GM19328 (cell line): ENCODE measurements at regions not wholly inside any gene's neighbourhood (a gene's known extent, or its start where the extent isn't known, plus 50 kb on each side); places are given as distances from the start of the nearest gene placed in this dataset.

ENCODE experiments used
- ATAC-seq: cut with Tn5 transposase; IDR thresholded peaks from one replicate; pipeline ENCODE4 v1.9.1; 2021; ENCODE audit warnings: mild to moderate bottlenecking, moderate library complexity; ENCODE audit not compliant: unreplicated experiment

DNA sequence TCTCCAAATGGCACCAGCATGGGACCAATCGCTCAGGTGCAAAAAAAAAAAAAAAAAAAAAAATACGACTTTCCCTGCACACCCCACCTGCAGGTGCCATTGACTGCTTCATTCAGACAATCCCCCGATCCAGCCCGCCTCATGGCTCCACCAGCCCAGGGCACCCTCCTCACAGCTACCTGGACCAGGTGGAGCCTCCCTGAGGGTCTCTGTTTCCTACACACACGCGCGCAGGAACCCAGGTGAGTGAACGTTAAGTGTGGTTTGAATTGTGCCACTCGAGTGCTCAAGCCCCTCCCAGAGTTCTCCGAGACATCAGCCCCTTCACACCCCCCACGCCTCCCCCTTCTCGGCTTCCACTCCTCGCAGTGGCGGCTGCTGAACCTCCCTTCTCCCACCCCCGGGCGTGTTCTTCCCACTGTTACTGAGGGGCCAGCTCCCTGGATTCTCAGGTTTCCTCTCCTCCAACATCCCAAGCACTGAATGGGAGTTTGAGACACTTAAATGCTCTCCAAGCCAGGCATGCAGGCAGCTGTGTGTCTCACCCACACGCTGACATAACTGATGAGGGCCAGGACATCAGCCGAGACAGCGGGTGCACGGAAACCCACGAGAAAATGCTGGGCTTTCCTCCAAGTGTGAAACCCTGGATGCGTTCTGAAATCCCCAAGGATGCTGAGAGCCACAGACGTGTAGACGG is 88.8 kb upstream of the SNTG2 start:
- no peak for ATAC-seq

DNA sequence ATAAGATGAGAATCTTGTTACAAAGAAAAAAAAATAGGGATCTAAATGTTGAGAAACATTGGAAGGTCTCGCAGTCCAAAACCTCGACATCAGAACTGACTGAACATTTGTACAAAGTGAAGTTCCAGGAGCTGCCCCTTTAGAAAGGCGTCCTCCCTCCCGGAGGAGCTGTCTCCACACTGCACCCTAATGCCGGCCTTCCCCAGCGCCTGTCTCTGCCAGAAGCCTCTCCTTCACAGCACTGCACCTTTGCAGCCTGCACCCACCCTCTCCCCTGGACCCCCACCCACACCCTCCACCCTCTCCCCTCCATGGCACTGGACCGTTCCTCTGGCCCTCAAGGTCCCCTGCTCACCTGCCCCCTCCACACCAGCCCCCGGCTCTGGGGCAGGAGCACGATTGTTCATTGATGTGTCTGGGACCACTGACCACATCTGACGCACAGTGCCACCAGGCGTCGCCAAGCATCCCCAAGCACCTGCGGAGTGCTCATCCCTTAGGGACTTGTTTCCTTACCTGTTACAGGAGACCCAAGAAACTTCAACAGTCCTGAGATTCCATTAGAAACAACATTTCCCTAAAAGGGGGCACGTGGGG is 90.3 kb upstream of the SNTG2 start:
- no peak for ATAC-seq

GRCh38 chr2:858646-859045 is 92.0 kb upstream of the SNTG2 start:
- no peak for ATAC-seq

DNA sequence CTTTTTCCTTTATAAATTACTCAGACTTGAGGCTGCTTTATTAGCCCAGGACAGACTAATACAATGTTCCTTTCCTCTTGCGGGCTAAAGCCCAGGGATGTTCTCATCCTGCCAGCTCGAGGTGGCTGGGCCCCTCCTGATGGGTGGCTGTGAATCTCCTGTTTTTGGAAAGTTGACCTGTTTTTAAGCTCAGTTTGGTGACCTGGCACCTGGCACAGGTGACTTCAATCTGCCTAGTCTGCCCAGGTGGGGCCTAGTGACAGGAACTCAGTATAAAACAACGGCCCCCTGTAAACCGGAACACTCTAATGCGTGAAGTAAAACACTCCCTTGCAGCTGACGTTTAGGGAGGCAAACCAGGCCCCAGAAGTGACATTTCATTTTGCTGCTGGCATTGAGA is 92.7 kb upstream of the SNTG2 start:
- ATAC-seq = no peak

DNA sequence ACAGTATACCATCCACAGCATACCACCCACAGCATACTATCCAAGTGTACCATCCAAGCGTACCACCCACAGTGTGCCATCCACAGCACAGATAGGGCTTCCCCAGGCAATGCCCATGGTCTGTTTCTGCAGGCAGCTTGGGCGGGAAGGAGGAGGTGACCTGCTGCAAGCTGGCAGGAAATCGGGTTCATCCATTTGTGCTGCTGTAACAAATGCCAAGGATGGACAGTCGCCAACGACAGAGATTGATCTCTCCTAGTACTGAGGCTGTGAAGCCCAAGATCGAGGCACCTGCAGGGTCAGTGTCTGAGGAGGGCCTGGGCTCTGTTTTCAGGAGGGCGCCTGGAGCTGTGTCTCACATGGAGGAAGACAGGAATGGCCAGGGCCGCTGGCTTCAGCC is 93.6 kb upstream of the SNTG2 start:
- ATAC-seq = no peak

DNA sequence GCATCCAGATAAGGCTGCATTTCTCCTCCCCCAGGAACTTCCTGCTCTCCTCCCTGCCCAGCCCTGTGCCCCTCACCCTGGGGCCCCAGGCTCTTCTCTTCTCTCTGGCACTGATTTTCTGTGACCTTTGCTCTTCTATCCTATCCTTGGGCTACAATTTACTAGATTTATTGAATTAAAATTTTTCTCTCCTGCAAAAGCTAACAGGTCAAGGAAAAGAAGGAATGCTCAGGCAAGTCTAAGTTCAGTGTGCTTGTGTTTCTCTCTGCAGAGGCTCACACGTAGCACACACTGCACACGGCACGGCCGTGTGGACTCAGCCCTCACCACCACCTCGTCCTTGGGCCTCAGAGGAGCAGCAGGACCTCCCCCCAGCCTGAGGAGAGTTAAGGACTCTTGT is 94.2 kb upstream of the SNTG2 start:
- no peak for ATAC-seq

DNA sequence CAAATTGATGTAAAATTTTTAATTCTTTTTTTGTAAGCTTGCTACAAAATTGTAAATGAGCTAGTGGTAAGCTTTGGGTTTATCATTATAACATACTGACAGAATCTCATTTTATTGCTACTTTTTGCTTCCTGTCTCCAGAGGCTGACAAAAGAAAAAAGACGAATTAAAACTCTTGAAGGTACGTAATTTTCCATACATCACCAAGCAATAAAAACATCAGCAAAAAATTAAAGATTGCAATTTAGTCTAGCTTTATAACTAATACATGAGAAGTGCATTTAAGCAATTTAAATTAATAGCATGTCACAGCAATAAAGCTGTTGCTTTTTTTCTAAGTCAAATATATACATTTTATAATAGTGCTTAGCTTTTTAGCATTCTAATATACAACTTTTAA is 94.6 kb upstream of the SNTG2 start:
- ATAC-seq = no peak

DNA sequence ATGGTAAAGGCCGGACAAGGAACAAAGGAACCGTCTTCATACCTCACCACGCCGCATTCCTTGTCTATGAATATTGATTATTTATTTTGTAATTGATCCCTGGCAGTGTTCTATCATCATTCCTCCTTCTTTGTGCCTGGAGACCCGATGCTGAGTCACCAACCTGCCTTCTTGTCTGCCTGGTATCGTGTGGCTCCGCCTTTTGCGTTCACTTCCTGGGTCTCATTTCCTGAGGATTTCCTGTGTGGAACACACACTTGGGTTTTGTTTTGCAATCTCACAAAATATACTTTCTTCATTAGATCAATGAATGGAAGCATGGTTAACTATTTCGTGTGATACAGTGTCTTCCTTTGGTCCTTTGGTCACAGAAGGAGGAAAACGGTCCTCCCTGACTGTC is 95.5 kb upstream of the SNTG2 start:
- ATAC-seq = no peak

- ATAC-seq = no peak
These were observed 96.2 kb upstream of the SNTG2 start for GRCh38 chr2:854460-854859.

DNA sequence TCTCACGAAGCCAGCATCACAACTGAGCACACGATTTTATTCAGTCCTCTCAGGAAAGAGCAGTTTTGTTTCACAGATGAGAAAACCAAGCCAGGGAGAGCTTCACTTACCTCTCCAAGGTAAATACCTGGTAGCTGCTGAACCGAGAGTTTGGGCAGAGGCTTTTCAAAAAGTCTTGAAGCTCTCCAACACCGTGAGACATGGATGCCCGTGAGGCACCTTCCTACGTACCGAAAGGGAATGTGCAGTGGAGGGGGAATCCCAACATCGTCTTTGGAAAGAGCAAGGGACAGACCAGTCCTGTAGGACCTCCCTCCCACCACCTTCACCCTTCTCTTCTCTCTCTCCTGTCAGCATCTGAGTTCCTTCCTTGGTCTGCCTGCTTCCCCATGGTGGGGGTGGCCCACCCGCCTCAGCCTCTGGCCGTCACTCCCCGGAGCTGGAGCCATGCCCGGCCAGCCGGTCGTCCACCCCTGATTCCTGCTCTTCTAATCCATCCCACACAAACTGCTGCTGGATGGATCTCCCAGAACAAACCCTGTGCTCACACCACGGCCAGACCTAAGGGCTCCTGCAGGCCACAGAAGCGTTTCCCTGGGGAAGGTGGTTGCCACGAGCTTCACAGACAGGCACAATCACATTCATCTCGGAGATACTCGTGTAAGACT is 97.3 kb upstream of the SNTG2 start:
- ATAC-seq = no peak

DNA sequence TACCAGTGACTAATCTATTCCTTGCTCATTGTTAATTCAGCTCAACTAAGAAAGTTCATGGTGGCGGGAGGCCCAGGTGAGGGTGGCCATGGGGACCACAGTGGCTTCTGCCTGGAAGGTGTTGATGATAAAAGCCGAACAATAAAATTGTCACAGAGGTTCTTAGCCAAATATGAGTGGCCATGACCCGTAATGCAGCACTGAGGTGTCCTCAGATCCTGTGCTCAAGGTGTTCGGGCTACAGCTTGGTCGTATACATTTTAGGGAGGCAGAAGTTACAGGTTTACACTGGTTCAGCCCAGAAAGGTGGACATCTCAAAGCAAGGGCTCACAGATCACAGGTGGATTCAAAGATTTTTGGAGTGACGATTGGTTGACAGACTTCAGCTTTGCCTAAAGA is 98.5 kb upstream of the SNTG2 start:
- ATAC-seq = no peak

DNA sequence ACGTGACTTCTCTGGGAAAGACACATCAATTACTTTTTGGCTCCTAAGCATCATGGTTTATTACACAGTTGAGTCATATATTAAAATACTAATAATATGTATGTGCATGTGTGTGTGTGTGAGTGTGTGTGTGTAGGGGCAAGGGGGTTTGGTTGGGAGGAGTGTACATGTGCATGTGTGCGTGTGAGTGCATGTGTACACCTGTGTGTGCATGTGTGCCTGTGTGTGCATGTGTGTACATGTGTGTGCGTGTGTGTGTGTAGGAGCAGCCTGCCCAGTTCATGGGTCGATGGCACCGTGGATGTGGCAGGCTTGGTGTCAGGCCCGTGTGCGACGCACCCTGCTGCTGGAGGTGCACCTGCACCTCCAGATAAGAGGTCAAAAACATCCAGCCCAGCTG is 99.0 kb upstream of the SNTG2 start:
- no peak for ATAC-seq

- ATAC-seq = no peak
These were observed 99.6 kb upstream of the SNTG2 start for GRCh38 chr2:851078-851477.

DNA sequence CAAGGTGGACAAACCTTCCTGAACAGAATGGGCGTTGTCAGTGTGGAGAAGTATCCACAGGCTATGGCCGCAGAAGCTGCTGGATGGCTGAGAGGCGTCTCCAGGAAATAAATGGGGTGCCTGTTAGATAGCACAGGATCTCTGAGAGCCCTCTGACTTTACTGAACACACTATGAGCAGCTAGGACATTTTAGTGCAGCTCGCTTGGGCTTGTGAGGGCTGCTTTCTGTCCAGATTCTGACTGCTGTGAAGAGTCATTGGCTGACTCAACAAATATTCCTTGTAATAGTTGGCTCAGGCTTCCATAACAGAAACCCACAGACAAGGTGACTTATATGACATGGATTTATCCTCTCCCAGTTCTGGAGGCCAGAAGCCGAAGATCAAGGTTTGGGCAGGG is 100.2 kb upstream of the SNTG2 start:
- ATAC-seq = no peak

DNA sequence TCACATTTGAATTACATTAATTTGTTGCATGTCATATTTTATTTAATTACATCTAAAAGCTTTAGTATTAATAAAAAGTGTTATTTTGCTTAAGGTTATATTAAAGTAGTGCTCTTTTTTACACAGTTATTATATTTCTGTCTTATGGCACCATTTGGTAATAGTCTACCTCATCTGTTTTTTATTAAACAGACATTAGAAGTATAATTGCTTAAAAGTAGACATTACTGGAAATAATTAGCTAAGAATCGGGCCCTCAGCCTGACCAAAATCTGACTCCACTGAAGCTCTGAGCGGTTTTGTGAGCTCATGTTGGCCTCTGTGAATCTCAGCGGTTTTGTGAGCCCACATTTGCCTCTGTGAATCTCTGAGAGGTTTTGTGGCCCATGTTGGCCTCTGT is 102.5 kb upstream of the SNTG2 start:
- no peak for ATAC-seq

- ATAC-seq = no peak
These were observed 103.0 kb upstream of the SNTG2 start for GRCh38 chr2:847669-848068.

- no peak for ATAC-seq
These were observed 105.9 kb upstream of the SNTG2 start for GRCh38 chr2:844715-845114.

DNA sequence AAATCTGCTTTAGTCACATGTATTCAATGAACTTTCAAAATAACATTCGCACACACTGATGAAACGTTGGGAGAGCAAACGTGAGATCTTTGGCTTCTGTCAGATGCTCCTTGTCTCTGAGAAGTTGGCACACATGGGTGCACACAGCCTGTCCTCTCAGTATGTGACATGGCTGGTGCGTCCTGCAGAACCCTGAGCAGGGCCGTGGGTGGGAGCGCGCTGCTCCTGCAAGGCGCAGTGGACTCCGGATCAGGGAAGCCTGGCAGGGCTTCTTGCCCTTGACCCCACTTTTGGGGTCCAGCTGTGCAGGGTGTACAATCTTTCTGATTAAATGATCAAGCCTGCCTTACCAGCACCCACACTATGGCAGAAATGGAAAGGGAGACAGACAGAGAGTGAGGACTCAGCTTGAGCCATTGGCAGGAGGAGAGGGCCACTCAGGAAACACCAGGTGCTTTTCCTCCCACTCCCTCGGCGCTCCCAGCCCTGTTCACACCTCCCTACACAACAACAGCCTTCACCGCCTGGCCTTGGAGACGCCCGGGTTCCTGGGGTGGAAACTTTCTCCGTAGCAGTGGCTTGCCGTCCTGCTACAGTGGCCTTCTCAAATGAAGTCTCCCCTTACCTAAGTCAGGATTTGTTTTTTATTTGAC is 108.4 kb upstream of the SNTG2 start:
- no peak for ATAC-seq

DNA sequence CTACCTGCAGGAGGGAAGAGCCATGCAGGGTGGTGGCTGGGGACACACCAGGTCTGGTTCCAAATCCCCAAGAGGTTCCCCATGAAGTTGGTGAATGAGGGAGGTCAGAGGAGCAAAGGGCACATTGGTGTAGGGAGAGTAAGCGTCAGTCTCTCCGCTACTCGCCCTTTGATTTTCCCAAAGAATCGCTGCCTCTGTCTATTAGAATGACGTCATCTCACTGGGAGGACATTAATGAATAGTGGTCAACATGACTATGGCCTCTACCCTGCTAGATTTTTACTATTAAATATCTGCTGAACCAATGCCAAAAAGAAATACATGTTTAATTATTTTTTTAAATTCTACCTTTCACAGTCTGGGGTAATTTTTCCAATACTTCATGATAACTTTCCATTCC is 109.6 kb upstream of the SNTG2 start:
- ATAC-seq = no peak

DNA sequence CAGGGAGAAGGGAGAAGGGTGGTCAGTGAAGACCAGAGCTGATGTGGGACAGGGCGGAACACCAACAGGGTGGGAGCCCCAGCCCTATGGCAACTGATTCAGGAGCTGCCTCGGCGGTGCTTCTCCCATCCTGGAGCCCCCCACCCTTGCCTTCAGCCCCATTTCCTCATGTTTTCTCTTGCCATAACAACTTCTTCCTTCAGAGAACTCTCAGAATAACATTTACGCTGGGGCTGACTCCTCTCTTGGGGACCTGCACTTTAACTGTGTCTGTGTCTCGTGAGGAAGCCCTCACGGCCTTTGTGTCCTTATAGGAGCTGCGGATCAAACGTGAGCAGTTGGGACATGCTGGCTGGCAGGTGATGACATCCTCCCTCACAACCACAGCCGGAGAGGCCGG is 116.4 kb upstream of the SNTG2 start:
- no peak for ATAC-seq

GRCh38 chr2:833180-833579 is 117.5 kb upstream of the SNTG2 start:
- ATAC-seq = no peak

GRCh38 chr2:832635-833034 is 118.0 kb upstream of the SNTG2 start:
- ATAC-seq = no peak
